Tibial artery (tissue), 4 donors: ENCODE measurements at regions not wholly inside any gene's neighbourhood (a gene's known extent, or its start where the extent isn't known, plus 50 kb on each side); places are given as distances from the start of the nearest gene placed in this dataset.

Source experiments
- DNase-seq, 2 donors: peaks; one replicate each; pipeline ENCODE4 v3.0.0-alpha.2; 2019
- H3K27ac ChIP-seq, 2 donors: fragments of 200-600 bp; sonication (generic) in 1 of 2; 1 replicate in 1 of 2; 2 replicates in 1 of 2; pipeline ENCODE4 v1.5.1; 2018 to 2019; ENCODE audit warnings: mild to moderate bottlenecking in 1 of 2
- H3K27me3 ChIP-seq, 2 donors: fragments of 200-600 bp; sonication (generic) in 1 of 2; one replicate each; pipeline versions ENCODE4 v1.5.1 to v1.6.0; 2016 to 2019
- H3K36me3 ChIP-seq, 3 donors: fragments of 200-600 bp; sonication (generic) in 2 of 3; one replicate each; pipeline ENCODE4 v1.5.1; 2016 to 2019; ENCODE audit warnings: mild to moderate bottlenecking in 2 of 3
- H3K4me1 ChIP-seq, 4 donors: fragments of 200-600 bp; sonication (generic) in 2 of 4; 1 replicate in 3 of 4; 2 replicates in 1 of 4; pipeline ENCODE4 v1.5.1; 2016 to 2019
- H3K4me3 ChIP-seq, 2 donors: fragments of 200-600 bp; sonication (generic) in 1 of 2; 1 replicate in 1 of 2; 2 replicates in 1 of 2; pipeline ENCODE4 v1.5.1; 2018 to 2019; ENCODE audit warnings: mild to moderate bottlenecking in 2 of 2
- H3K9me3 ChIP-seq, 3 donors: fragments of 200-600 bp; sonication (generic) in 1 of 3; one replicate each; pipeline ENCODE4 v1.5.1; 2016 to 2019
- intact Hi-C: fragments of 100-400 bp; cut with DNase I; formaldehyde crosslinking; loops from one replicate; pipeline ENCODE4 v1.15.0; 2023; ENCODE audit warnings: low total_unique reads
- TF ChIP-seq, protein P1 (sequence below), 2 experiments: fragments of 200-600 bp in 1 of 2; fragments of 450-650 bp in 1 of 2; IDR thresholded peaks; one replicate each; pipeline ENCODE4 v1.5.1; 2017 to 2019; ENCODE audit warnings: antibody characterized with exemption in 2 of 2, mild to moderate bottlenecking in 1 of 2, moderate library complexity in 1 of 2

GRCh38 chr21:20270365-20271055 is 727.7 kb upstream of the NCAM2 start:
- no peaks in the 10 kb centered on the region for H3K36me3 ChIP-seq

DNA sequence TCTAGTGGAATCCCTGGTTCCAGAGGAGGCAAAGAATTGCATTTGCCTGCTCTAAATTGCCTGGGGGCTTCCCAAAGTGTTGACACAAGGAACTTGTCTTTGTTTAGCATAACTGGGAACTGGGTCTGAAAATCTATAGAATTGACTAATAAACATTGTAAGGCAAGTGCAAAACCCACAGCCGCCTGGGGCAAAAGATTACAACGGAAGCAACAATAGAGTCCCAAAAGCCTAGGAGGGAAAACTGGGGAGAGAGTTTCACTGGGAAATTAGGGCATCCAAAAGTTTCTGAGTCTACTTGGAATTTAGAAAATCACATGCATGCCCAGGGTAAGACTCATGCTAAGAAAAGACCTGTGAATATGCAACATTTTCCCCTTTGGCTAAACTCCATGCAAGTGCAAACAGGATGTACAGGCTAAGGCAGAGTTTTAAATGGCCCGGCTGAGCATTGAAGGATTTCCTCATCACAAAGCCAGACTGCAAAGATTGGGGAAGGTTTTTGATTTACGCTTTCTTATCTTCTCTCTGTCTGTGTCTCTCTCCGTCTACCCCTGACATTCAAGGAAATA is 725.3 kb upstream of the NCAM2 start:
- Histone ChIP-seq H3K27me3 (no peaks in the 10 kb centered on the region), H3K27ac (no peak overlapping the region), H3K4me3 (no peak overlapping the region), H3K9me3 (no peaks in the 10 kb centered on the region), H3K4me1 (no peaks in the 10 kb centered on the region), H3K36me3 (no peaks in the 10 kb centered on the region)
- intact Hi-C loops: no loop called here
- no peak for DNase-seq
- TF ChIP-seq, protein P1, sequence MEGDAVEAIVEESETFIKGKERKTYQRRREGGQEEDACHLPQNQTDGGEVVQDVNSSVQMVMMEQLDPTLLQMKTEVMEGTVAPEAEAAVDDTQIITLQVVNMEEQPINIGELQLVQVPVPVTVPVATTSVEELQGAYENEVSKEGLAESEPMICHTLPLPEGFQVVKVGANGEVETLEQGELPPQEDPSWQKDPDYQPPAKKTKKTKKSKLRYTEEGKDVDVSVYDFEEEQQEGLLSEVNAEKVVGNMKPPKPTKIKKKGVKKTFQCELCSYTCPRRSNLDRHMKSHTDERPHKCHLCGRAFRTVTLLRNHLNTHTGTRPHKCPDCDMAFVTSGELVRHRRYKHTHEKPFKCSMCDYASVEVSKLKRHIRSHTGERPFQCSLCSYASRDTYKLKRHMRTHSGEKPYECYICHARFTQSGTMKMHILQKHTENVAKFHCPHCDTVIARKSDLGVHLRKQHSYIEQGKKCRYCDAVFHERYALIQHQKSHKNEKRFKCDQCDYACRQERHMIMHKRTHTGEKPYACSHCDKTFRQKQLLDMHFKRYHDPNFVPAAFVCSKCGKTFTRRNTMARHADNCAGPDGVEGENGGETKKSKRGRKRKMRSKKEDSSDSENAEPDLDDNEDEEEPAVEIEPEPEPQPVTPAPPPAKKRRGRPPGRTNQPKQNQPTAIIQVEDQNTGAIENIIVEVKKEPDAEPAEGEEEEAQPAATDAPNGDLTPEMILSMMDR (IDR thresholded peaks at IDR 0.05): no peak

More at GRCh38 chr21:20270365-20271055, 727.7 kb upstream of the NCAM2 start:
- intact Hi-C loops: no loop called here
- H3K9me3 ChIP-seq: no peaks in the 10 kb centered on the region
- H3K27me3 ChIP-seq: no peaks in the 10 kb centered on the region
- no peak for DNase-seq
- no peaks in the 10 kb centered on the region for H3K4me1 ChIP-seq
- TF ChIP-seq, protein P1 (IDR thresholded peaks at IDR 0.05): no peak
- no peak overlapping the region for H3K27ac ChIP-seq
- no peak overlapping the region for H3K4me3 ChIP-seq

- H3K27ac ChIP-seq: no peak overlapping the region
- no peaks in the 10 kb centered on the region for H3K4me1 ChIP-seq
- no peak overlapping the region for H3K4me3 ChIP-seq
- no peak for DNase-seq
- H3K27me3 ChIP-seq: no peaks in the 10 kb centered on the region
- H3K9me3 ChIP-seq: no peaks in the 10 kb centered on the region
- no peaks in the 10 kb centered on the region for H3K36me3 ChIP-seq
- intact Hi-C loops: no loop called here
- TF ChIP-seq, protein P1 (IDR thresholded peaks at IDR 0.05): no peak
Observed at GRCh38 chr21:20276377-20276776, 721.8 kb upstream of the NCAM2 start.

DNA sequence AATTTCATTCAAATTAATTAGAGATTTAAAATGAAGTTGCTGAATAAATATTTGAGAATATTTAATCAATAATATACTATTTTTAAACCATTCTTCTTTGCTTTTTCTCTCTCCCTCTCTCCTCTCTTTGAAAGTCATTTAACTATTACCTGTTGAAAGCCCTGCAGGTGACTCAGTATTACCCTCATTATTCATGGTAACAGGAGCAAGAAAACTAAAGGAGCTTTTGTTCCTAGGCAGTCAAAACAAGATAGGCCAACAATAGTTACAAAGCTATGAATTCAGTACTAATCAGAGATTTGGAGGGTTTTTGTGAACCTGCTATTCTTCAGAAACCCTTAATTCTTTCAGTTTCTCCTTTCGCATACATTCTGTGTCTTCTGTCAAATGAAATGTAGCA is 721.3 kb upstream of the NCAM2 start:
- TF ChIP-seq, protein P1 (IDR thresholded peaks at IDR 0.05): no peak

DNA sequence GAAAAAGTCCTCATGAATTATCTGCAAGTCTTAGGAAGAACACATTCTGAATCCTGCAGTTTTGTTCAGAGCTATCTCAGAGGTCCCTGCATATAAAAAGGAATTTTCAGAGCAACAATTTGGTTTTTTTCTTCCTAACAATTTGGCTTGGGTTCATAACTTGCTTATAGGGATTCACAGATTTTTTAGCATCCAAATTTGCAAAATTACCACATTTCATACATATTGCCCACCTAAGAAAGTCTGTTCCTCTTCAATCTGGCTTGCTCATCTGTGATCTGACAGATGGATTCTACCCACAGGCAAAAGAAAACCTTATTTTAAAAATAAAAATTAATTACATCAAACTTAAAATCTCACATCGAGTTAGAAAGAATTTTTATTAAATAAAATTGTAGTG is 714.4 kb upstream of the NCAM2 start:
- intact Hi-C loops: loop anchor here (5.0 kb wide), 1 partner anchor 1043 kb away; no protein-coding TSS in a partner anchor
- Histone ChIP-seq H3K9me3 (no peaks in the 10 kb centered on the region), H3K27ac (no peak overlapping the region), H3K4me1 (no peaks in the 10 kb centered on the region), H3K36me3 (no peaks in the 10 kb centered on the region), H3K4me3 (no peak overlapping the region), H3K27me3 (no peaks in the 10 kb centered on the region)
- TF ChIP-seq, protein P1 (IDR thresholded peaks at IDR 0.05): no peak
- DNase-seq: no peak

More for the DNA sequence above, 721.3 kb upstream of the NCAM2 start:
- intact Hi-C loops: no loop called here
- H3K4me1 ChIP-seq: no peaks in the 10 kb centered on the region
- H3K27me3 ChIP-seq: no peaks in the 10 kb centered on the region
- DNase-seq: no peak
- H3K4me3 ChIP-seq: no peak overlapping the region
- no peaks in the 10 kb centered on the region for H3K36me3 ChIP-seq
- no peak overlapping the region for H3K27ac ChIP-seq
- no peaks in the 10 kb centered on the region for H3K9me3 ChIP-seq
